ENCODE measurements at regions not wholly inside any gene's neighbourhood (a gene's known extent, or its start where the extent isn't known, plus 50 kb on each side); places are given as distances from the start of the nearest gene placed in this dataset.

DNA sequence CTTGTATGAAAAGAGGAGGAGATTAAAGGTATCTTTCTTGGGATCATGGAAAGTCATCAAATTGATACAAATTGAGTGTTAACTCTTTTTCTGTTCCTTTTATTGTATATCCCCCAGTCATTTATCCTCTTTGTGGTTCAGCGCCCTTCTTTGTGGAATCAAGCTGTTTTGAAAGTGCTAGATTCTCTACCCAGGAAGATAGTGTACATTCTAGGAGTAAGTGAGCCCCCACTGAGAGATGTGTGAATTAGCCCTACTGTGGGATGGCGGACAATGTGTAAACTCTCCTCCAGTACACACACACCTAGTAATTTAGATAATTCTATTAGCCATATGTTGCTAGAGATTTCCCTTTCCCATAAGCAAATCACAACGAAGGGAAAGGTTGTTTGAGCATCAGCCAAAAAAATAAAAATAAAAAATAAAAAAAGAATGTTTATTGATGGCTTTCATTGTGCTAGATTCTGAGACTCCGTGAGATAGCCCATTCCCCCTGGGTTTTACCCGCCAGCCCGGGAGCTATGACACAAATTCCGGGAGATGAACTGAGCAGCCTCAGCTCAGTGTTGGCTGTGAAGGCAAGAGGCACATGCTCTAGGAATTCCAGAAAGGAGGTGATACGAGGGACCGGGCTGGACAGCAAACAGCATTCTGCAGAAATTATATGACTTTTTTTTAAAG, 378.4 kb upstream of the RUNX1 start:
- no peak for DNase-seq (ENCODE audit: low read depth, low spot score)
- no peak overlapping the region for H3K27ac ChIP-seq

GRCh38 chr21:35426897-35427296, 377.8 kb upstream of the RUNX1 start:
- DNase-seq (ENCODE audit: low read depth, low spot score): no peak
- H3K27ac ChIP-seq: no peak overlapping the region

DNA sequence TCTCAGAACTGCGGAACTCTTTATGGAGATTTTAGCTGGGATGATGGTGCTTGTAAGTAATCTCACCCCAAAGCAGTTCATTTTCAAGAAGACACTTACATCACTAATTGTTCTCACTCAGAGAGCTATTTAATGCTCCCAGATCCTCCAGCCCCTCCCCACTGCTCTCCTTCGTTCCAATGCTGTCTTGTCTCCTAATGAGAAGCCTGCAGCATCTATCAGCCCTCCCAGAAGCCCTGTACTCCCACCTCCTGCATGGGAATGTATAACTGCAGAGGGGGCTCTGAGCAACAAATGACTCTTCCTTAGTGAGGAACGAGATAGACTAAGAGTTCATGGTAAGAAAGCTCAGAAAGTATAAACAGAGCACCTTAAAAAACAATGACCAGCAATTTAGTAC, 377.4 kb upstream of the RUNX1 start:
- no peak overlapping the region for H3K27ac ChIP-seq
- no peak for DNase-seq (ENCODE audit: low read depth, low spot score)

DNA sequence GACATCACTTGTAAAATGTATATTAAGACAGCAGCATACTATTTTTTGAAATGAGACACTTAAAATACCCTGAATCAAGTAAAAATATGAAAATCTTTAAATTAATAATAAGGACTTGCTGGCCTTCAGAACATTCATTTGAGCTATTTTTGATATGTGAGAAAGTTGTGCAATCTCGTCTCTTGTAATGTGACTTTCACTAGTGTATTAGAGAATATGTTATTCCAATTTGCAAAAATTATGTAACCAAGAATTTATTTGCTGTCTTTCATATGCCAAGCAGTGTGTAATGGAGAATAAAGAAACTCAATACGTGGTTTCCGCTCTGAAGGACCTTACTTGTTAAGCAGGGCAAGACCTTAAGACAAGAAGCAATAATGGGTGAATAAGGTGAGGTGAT, 375.0 kb upstream of the RUNX1 start:
- no peak for DNase-seq (ENCODE audit: low read depth, low spot score)
- no peak overlapping the region for H3K27ac ChIP-seq

- DNase-seq (ENCODE audit: low read depth, low spot score): no peak
- no peak overlapping the region for H3K27ac ChIP-seq
Measured at GRCh38 chr21:35423709-35424108, 374.6 kb upstream of the RUNX1 start.

- H3K27ac ChIP-seq: no peak overlapping the region
- no peak for DNase-seq (ENCODE audit: low read depth, low spot score)
Measured at GRCh38 chr21:35422011-35422410, 372.9 kb upstream of the RUNX1 start.

DNA sequence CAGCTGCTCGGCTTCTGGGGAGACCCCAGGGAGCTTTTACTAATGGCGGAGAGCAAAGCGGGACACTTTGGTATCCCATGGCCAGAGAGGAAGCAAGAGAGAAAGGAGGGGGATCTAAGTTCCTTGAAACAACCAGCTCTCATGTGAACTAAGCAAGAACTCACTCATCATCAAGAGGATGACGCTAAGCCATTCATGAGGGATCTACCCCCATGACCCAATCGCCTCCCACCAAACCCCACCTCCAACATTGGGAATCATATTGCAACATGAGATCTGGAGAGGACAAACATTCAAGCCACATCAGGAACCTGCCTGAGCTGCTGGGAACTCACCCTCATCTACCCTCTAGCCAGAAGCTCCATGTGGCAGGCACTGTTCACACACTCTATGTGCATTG, 372.1 kb upstream of the RUNX1 start:
- DNase-seq (ENCODE audit: low read depth, low spot score): no peak
- H3K27ac ChIP-seq: no peak overlapping the region

GRCh38 chr21:35420656-35421055, 371.6 kb upstream of the RUNX1 start:
- no peak overlapping the region for H3K27ac ChIP-seq
- DNase-seq (ENCODE audit: low read depth, low spot score): no peak

GRCh38 chr21:35417762-35418161, 368.7 kb upstream of the RUNX1 start:
- H3K27ac ChIP-seq: no peak overlapping the region
- no peak for DNase-seq (ENCODE audit: low read depth, low spot score)

DNA sequence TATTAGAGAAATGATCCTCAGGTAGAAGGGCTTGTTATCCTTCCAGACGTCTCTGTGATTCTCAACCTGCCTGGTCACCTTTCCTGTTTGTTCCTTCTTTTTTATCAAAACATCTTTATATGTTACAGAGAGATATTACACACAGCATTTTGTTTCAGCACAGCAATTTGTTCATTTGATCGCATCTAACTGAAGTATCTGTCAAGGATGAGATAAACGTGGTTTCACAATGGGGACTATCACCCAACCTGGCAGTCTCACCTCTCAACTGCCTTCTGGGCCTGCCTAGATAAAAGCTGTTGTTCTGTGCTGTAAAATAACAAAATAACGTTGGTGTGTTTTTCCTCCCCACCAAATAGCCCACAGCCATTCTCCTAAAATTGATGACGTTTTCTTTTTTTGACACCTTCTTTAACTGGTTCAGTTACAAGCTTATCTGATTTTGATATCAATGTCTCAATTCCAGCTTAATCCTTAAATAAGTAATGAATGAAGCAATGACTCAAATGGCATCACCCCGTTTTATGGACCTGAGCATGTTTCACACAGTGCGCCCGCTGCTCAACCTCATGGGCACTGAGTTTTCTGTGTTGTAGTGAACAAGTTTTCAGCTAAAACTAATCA, 367.9 kb upstream of the RUNX1 start:
- no peak for DNase-seq (ENCODE audit: low read depth, low spot score)
- H3K27ac ChIP-seq: no peak overlapping the region

DNA sequence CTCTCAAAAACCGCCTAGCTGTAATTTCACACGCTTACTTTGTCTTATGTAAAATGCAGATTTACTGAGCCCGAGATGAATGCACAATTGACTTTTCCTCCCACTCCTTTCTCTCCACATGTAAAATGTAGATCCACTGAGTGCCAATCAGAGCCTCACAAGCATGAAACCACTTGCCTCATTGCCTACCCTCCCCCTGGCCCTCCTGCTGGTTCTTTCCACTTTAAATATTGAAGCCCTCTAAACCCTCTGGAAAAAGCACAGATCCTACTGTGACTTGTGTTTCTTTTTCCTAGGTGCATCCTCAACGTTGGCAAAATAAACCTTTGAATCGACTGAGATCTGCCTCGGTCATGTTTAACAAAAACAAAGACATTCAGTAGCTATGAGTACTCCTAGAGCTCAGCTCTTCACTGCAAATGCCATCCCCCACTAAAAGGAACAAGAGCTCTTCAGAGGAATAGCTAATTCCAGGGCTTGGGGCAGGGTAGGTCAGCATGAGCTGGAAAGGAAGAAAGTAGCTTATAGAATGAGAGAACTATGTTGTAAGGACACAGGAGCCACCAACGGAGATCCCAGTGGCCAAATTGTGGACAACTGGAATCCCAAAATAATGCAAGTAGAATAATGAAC, 365.5 kb upstream of the RUNX1 start:
- no peak for DNase-seq (ENCODE audit: low read depth, low spot score)
- H3K27ac ChIP-seq: no peak overlapping the region

- DNase-seq (ENCODE audit: low read depth, low spot score): no peak
Measured at GRCh38 chr21:35414056-35414455, 365.0 kb upstream of the RUNX1 start.

DNA sequence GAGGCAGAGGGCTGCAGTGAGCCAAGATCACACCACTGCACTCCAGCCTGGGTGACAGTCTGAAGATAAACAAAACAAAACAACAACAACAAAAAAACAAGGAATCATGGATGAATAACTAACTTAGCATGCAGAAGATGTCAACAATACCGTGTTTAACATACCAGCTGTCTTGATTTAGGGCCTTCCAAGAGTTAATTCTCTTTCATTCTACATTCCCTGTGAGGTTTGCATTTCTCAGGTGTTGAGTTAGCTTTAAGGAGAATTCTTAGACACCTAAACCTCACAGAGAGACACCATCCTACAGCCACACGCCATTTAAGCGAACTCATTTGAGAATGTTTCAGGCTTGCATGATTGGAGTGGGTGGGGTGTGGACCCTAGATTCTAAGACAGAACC, 363.1 kb upstream of the RUNX1 start:
- DNase-seq (ENCODE audit: low read depth, low spot score): no peak
- H3K27ac ChIP-seq: no peak overlapping the region

More at GRCh38 chr21:35414056-35414455, 365.0 kb upstream of the RUNX1 start:
- no peak overlapping the region for H3K27ac ChIP-seq

DNA sequence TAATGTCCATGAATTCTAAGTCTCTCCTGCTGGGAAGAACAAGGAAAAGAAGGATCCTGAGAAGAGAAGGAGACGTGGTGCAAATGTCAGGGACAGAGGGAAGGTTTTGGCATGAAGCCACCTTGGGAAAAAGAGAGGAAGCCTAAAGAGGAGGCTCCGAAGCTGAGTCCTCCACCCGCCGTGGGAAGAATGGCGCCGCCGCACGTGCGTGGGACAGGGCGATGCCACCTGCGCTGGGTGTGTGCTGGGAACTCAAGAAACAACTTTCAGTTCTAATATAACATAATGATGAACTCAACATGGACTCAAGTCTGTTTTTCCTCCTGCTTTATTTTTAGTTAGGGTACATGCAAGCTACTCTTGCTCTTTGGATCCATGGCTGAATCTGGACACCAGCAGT, 362.3 kb upstream of the RUNX1 start:
- H3K27ac ChIP-seq: no peak overlapping the region
- DNase-seq (ENCODE audit: low read depth, low spot score): no peak

DNA sequence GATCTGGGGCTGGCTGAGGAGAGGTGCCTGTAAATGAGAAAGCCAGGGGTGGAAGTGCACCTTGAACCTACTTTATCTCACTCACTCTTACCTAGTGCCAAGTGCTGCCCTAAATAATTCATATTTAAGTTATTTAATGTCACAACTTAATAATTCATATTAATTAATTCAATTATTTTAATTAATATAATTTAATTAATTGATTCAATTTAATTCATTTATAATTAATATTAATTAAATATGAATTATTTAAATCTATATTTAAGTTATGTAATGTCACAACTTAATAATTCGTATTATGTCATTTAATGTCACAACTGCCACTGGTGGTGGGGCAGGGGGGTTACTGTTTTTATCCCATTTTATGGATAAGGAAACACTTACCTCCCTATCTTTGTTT, 361.6 kb upstream of the RUNX1 start:
- DNase-seq (ENCODE audit: low read depth, low spot score): no peak
- no peak overlapping the region for H3K27ac ChIP-seq

GRCh38 chr21:35410123-35410522, 361.0 kb upstream of the RUNX1 start:
- no peak for DNase-seq (ENCODE audit: low read depth, low spot score)
- H3K27ac ChIP-seq: no peak overlapping the region

- H3K27ac ChIP-seq: no peak overlapping the region
- no peak for DNase-seq (ENCODE audit: low read depth, low spot score)
Measured at GRCh38 chr21:35408401-35408800, 359.3 kb upstream of the RUNX1 start.

DNA sequence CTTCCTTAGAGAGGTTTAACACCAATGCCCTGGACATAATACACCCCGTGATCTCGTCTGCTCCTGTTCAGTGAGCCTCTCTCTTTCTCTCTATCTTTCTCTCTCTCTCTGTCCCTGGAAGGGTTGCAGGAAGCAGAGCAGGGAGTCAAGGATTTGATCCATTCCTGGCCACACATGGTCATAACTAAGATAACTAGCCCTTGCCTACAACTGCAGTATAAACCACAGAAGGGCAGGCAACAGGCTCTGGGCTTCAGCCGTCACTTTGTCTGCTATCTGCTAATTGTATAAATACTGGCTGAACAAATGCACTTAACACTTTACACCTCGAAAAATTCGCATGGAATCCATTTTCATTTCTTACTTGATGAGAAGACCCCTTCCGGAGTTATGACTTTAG, 357.5 kb upstream of the RUNX1 start:
- H3K27ac ChIP-seq: no peak overlapping the region
- DNase-seq (ENCODE audit: low read depth, low spot score): no peak

- no peak for DNase-seq (ENCODE audit: low read depth, low spot score)
- no peak overlapping the region for H3K27ac ChIP-seq
Measured at GRCh38 chr21:35405981-35406380, 356.9 kb upstream of the RUNX1 start.

- H3K27ac ChIP-seq: no peak overlapping the region
- DNase-seq (ENCODE audit: low read depth, low spot score): no peak
Measured at GRCh38 chr21:35404247-35404646, 355.1 kb upstream of the RUNX1 start.

DNA sequence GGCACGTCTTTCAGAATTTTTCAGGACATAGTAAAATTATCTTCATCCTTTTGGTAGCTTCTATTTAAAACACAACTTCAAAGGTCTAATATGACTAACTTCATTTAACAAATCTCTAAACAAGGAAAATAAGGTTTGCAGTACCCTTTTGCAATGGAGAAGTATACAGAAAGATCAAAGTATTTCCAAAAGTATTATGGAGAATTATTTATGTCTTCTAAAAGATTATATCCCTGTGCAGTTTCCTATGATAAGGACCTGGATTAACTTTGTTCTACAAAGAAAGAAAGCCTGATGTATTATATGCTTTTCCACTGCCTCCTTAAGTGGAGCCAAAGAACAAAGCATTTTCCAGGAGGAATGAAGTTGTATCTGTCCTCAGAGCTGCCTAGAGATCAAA, 353.0 kb upstream of the RUNX1 start:
- H3K27ac ChIP-seq: no peak overlapping the region
- no peak for DNase-seq (ENCODE audit: low read depth, low spot score)

DNA sequence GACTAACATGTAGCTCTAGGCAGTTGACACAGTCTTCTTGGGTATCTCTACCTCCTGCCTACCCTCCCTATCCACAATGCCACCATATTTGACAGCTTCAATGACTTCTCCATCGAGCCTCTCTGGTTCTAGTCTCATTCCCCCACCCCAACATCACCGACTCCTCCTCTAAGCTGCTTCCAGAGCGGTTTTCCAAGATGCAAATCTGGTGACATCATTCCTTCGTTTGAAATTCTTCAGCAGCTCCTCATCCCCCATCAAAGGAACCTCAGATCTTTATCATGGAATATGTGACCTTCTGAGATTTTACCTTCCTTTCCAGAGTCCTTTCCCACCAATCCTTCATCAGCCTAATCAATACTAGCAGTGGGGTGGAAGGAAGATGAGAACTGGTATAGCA, 352.4 kb upstream of the RUNX1 start:
- DNase-seq (ENCODE audit: low read depth, low spot score): no peak
- H3K27ac ChIP-seq: no peak overlapping the region

Measured in epithelial cell of prostate (primary cell).